A673 (cell line): ENCODE measurements at regions not wholly inside any gene's neighbourhood (a gene's known extent, or its start where the extent isn't known, plus 50 kb on each side); places are given as distances from the start of the nearest gene placed in this dataset.

Source experiments
- BruUV-seq: library from RNA; stranded (reverse); fragments of 400-500 nt; replicated peaks from 2 replicates; lab custom pipeline; 2021; lab: Mats Ljungman, UMichigan
- CTCF ChIA-PET: fragments of 300-600 bp; sonication (Branson Sonifier 250); formaldehyde crosslinking; loops from one replicate; lab custom pipeline; 2022; ENCODE audit warnings: antibody characterized with exemption; lab: Charles Lee
- POLR2A ChIA-PET: fragments of 300-600 bp; sonication (Branson Sonifier 250); formaldehyde crosslinking; loops from one replicate; lab custom pipeline; 2022; ENCODE audit warnings: antibody characterized with exemption; ENCODE audit not compliant: low non-redundant PET; lab: Charles Lee
- DNase-seq: peaks from one replicate; pipeline ENCODE4 v3.0.0-alpha.2; 2015; ENCODE audit warnings: low spot score
- H3K27ac ChIP-seq: fragments of 200-600 bp; sonication (generic); 2 replicates; pipeline ENCODE4 v1.5.1; 2016; ENCODE audit warnings: mixed run types, low read depth, mild to moderate bottlenecking, mixed read lengths, antibody characterized with exemption, low read length; ENCODE audit not compliant: poor library complexity, severe bottlenecking
- H3K27me3 ChIP-seq: fragments of 200-600 bp; sonication (generic); replicated peaks from 2 replicates; pipeline ENCODE4 v1.6.1; 2017; ENCODE audit warnings: mixed run types, low read depth, mild to moderate bottlenecking, mixed read lengths, antibody characterized with exemption, low read length; ENCODE audit not compliant: insufficient read depth, poor library complexity
- H3K36me3 ChIP-seq: fragments of 200-600 bp; sonication (generic); 2 replicates; pipeline ENCODE4 v1.6.1; 2016; ENCODE audit warnings: mixed run types, mild to moderate bottlenecking, mixed read lengths, antibody characterized with exemption, low read length; ENCODE audit not compliant: insufficient read depth, poor library complexity, severe bottlenecking
- H3K4me1 ChIP-seq: fragments of 200-600 bp; sonication (generic); 2 replicates; pipeline ENCODE4 v1.6.1; 2017; ENCODE audit warnings: mixed run types, mild to moderate bottlenecking, mixed read lengths, antibody characterized with exemption, low read length; ENCODE audit not compliant: insufficient read depth, poor library complexity, severe bottlenecking
- H3K4me3 ChIP-seq: fragments of 200-600 bp; sonication (generic); 2 replicates; pipeline ENCODE4 v1.5.1; 2016; ENCODE audit warnings: low read depth, mixed run types, mild to moderate bottlenecking, mixed read lengths, low read length; ENCODE audit not compliant: poor library complexity, severe bottlenecking
- H3K9me3 ChIP-seq: fragments of 200-600 bp; sonication (generic); 2 replicates; pipeline ENCODE4 v1.6.1; 2016; ENCODE audit warnings: mixed run types, low read depth, mild to moderate bottlenecking, mixed read lengths, antibody characterized with exemption, low read length; ENCODE audit not compliant: poor library complexity, severe bottlenecking
- EZH2 ChIP-seq: fragments of 200-600 bp; sonication (generic); IDR thresholded peaks from 2 replicates; pipeline ENCODE4 v1.6.1; 2017; ENCODE audit warnings: borderline replicate concordance, low read depth, mild to moderate bottlenecking, mixed read lengths, antibody characterized with exemption, low read length; ENCODE audit not compliant: poor library complexity, severe bottlenecking
- intact Hi-C: fragments of 100-400 bp; cut with micrococcal nuclease; formaldehyde crosslinking; loops from one replicate; pipeline ENCODE4 v1.10.0; 2022; ENCODE audit not compliant: unreplicated experiment
- TF ChIP-seq, protein P1 (sequence below): fragments of 300-800, 200-600 bp; sonication (generic); conservative IDR thresholded peaks from 2 replicates; pipeline ENCODE4 v1.5.1; 2017; ENCODE audit warnings: low read depth, mild to moderate bottlenecking, antibody characterized with exemption, low read length, moderate library complexity, mixed read lengths

- intact Hi-C loops = no loop called here
- peaks cover 7% of the 10 kb centered on the region for H3K27me3 ChIP-seq
- peaks cover 35% of the 10 kb centered on the region for H3K4me1 ChIP-seq
- no peaks in the 10 kb centered on the region for H3K9me3 ChIP-seq
- peak; percentile 88 for DNase-seq
- TF ChIP-seq, protein P1, sequence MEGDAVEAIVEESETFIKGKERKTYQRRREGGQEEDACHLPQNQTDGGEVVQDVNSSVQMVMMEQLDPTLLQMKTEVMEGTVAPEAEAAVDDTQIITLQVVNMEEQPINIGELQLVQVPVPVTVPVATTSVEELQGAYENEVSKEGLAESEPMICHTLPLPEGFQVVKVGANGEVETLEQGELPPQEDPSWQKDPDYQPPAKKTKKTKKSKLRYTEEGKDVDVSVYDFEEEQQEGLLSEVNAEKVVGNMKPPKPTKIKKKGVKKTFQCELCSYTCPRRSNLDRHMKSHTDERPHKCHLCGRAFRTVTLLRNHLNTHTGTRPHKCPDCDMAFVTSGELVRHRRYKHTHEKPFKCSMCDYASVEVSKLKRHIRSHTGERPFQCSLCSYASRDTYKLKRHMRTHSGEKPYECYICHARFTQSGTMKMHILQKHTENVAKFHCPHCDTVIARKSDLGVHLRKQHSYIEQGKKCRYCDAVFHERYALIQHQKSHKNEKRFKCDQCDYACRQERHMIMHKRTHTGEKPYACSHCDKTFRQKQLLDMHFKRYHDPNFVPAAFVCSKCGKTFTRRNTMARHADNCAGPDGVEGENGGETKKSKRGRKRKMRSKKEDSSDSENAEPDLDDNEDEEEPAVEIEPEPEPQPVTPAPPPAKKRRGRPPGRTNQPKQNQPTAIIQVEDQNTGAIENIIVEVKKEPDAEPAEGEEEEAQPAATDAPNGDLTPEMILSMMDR = no peak
- no peak for TF ChIP-seq EZH2
- no peak overlapping the region for H3K4me3 ChIP-seq
- no peaks in the 10 kb centered on the region for H3K36me3 ChIP-seq
- BruUV-seq = no TSS peak
- no peak overlapping the region for H3K27ac ChIP-seq
- ChIA-PET CTCF (interaction anchor here (0.5 kb wide), 1 partner anchor 130 kb away, joined by 5 read pairs; no protein-coding TSS in a partner anchor), POLR2A (interaction anchor here (0.6 kb wide), 1 partner anchor 25 kb away, joined by 3 read pairs; no protein-coding TSS in a partner anchor)
These were observed 863.8 kb downstream of the TLE4 start for GRCh38 chr9:80435591-80435990.

DNA sequence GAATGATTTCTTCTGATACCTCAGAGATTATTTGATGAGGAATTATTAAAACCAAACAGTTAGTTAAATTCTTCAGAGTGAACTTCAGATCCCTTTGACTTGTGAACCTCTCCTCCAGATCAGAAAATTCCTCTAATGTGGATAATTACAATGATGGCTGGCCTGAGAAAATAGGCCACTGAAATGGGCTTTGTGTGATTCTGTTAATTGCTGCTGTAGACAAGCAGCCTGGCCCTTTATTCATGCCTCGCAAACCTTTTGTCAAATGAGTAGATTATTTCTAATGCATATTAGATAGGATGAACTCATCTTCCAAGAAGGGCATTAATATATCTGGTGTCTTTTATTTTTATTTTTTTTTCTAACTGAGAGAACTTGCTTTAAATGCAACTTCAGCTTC is 855.2 kb downstream of the TLE4 start:
- ChIA-PET POLR2A (no interaction called here), CTCF (no interaction called here)
- no peaks in the 10 kb centered on the region for H3K4me1 ChIP-seq
- H3K4me3 ChIP-seq = no peak overlapping the region
- BruUV-seq = no TSS peak
- TF ChIP-seq, protein P1 = no peak
- no peak for TF ChIP-seq EZH2
- intact Hi-C loops = no loop called here
- no peak overlapping the region for H3K27ac ChIP-seq
- H3K9me3 ChIP-seq = peaks cover 9% of the 10 kb centered on the region
- H3K36me3 ChIP-seq = no peaks in the 10 kb centered on the region
- H3K27me3 ChIP-seq = no peaks in the 10 kb centered on the region
- no peak for DNase-seq

- no peak for DNase-seq
- CTCF ChIA-PET = no interaction called here
- intact Hi-C loops = no loop called here
These were observed 845.5 kb downstream of the TLE4 start for GRCh38 chr9:80417211-80417773.

More at GRCh38 chr9:80417211-80417773, 845.5 kb downstream of the TLE4 start:
- POLR2A ChIA-PET = no interaction called here
- Histone ChIP-seq H3K27ac (no peak overlapping the region), H3K36me3 (no peaks in the 10 kb centered on the region), H3K27me3 (no peaks in the 10 kb centered on the region), H3K4me3 (no peak overlapping the region), H3K9me3 (peaks cover 21% of the 10 kb centered on the region), H3K4me1 (no peaks in the 10 kb centered on the region)
- BruUV-seq = no TSS peak
- TF ChIP-seq, protein P1 = no peak
- TF ChIP-seq EZH2 = no peak
